HG03175 (cell line): ENCODE measurements at regions not wholly inside any gene's neighbourhood (a gene's known extent, or its start where the extent isn't known, plus 50 kb on each side); places are given as distances from the start of the nearest gene placed in this dataset.
"Not testable (repeated sequence)": the region's sequence is repeated elsewhere in the genome, so short reads cannot be mapped to it uniquely, and the experiment has no call there.

ENCODE experiments used
- ATAC-seq: cut with Tn5 transposase; IDR thresholded peaks from one replicate; pipeline ENCODE4 v1.9.1; 2021; ENCODE audit warnings: mild to moderate bottlenecking, moderate library complexity; ENCODE audit not compliant: unreplicated experiment

DNA sequence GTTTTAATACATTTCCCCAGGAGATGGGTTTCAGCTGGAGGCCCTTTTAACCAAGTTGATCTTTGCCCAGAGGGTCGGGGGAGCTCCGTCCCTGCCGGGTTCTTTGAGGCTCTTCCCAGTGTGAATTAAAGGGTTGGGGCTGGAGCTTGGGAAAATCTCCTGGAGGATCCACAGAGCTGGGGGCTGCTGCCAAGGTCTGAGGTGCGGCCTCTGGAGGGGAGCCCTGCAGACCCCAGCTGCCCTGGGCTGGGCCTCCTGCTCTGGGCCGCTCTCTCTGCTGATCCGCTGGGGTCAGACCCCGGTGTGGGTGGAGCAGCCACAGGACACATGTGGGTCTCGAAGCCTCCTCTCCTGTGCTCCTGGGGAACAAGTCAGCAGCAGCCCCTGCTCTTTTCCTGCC, 51.4 kb upstream of the SFSWAP start:
- not testable (repeated sequence) for ATAC-seq

DNA sequence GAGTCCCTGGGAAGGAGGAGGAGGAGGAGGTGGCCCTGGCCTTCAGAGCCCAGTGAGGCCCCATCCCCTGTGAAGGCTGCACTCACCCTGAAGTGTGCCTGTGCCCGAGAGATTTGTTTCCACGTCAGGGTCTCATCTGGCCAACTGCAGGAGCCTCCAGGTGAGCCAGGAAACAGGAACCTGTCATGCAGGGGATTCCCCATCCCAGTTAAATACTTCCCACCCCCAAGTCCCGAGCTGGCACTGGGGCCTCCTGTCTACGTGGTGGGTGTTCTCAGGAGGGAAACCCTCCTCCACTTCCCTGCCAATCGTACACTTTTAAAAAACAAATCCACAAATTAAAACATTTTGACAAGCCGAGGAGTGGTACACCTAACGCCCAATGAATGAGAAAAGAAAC, 50.9 kb upstream of the SFSWAP start:
- ATAC-seq: not testable (repeated sequence)

DNA sequence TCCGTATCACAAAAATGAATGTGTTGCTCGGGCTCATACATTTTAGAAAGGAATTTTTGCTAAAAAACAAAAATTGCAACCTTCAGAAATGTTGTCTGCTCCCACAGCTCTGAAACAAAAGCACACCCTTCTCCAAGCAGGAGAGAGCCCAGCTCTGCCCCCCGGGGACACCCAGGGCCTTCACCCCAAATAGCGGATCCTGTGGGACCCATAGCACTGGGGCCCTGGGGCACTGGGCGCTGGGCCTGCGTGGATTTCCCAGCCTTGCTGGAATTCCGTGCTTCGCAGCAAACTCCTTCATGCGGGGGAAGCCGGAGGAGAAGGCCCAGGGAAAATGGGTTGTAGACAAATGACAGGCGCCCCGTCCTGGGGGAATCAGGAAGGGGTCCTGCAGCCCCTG, 50.5 kb upstream of the SFSWAP start:
- not testable (repeated sequence) for ATAC-seq
